ENCODE measurements at regions not wholly inside any gene's neighbourhood (a gene's known extent, or its start where the extent isn't known, plus 50 kb on each side); places are given as distances from the start of the nearest gene placed in this dataset.
"Not testable (repeated sequence)": the region's sequence is repeated elsewhere in the genome, so short reads cannot be mapped to it uniquely, and the experiment has no call there.

DNA sequence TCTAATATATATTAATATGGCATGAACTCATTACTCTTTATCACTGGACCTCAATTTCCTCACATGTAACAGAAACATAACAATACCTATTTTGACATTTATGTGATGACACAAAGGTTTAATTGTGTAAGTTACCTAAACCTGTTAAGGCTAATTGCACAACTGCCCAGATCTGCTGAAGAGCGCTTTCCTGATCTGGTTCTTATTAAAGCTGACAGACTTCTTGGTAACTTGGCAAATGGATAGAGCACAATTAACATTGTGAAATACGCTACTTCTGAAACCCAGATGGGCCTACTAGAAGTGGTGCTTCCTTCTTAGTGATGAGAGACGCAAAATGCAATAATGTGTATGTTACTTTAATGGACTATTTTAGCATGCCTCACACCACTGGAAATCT lies 1767.2 kb upstream of the RAG2 start:
- no peak for FAIRE-seq

DNA sequence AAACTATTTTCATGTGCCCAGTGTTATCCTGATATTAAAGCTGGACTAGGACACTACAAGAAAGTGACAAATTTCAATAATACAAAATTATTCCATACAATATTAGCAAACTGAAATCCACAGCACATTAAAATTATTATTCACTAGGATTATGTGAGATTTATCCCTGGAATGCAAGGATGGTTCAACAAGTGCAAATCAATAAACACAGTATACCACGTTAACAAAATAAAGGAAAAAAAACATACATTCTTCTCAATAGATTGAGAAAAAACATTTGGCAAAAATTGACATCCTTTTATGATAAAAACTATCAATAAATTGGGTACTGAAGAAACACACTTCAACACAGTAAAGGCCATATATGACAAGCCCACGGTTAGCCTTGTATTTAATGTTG lies 1758.2 kb upstream of the RAG2 start:
- no peak for FAIRE-seq

DNA sequence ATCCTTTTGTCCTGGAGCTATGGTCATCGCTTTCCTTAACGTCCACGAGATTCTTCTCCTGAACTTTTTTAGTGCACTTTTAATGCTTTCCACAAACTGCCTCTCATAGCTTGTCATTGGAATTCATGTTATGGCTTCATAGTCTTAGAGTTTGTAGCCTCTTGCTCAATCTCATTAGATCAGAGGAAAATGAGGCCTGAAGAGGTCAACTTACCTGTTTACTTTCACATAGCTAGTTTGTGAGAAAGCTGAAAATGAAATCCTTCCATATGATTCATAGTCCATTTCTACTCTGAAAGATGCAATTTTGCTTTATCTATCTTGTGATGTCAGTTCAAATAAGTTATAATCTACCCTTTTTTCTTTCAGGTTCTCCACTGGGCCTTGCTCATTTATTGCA lies 1747.2 kb upstream of the RAG2 start:
- no peak for FAIRE-seq

DNA sequence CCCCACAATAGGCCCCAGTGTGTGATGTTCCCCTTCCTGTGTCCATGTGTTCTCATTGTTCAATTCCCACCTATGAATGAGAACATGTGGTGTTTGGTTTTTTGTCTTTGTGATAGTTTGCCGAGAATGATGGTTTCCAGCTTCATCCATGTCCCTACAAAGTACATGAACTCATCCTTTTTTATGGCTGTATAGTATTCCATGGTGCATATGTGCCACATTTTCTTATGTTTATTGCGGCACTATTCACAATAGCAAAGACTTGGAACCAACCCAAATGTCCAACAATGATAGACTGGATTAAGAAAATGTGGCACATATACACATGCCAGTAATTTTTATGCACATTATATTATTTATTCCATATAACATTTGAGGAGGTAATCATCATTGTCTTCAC lies 1743.6 kb upstream of the RAG2 start:
- not testable (repeated sequence) for FAIRE-seq

DNA sequence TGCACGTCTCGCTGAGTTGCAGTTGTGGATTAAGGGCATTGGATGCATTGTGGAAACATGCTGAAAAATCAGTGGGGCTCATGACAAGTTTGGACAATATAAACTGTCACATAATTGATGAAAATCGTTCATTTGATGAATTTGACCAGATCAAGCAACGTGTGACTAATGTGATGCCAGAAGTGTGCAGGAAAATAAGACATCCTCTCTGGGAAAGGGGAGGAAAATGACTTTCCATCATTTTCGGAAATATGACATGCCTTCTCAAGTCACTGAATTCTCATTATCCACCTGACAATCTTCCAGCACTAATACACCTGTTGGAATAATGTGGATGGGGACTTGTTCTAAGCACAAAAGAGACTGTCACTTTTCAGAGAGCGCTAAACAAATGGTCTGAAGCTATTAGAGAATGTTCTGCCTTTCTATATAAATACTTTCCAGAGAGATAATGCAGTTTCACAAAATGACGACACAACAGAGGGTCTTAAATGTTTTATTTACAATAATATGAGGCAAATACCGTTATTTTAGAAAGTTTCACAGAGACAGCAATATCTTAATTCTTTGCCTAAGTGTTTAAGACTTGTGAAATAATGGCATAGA lies 1741.9 kb upstream of the RAG2 start:
- FAIRE-seq = no peak

- not testable (repeated sequence) for FAIRE-seq
Observed at GRCh38 chr11:38338022-38338421, 1740.0 kb upstream of the RAG2 start.

GRCh38 chr11:38332046-38332445 lies 1734.0 kb upstream of the RAG2 start:
- no peak for FAIRE-seq

GRCh38 chr11:38330578-38330977 lies 1732.5 kb upstream of the RAG2 start:
- no peak for FAIRE-seq

DNA sequence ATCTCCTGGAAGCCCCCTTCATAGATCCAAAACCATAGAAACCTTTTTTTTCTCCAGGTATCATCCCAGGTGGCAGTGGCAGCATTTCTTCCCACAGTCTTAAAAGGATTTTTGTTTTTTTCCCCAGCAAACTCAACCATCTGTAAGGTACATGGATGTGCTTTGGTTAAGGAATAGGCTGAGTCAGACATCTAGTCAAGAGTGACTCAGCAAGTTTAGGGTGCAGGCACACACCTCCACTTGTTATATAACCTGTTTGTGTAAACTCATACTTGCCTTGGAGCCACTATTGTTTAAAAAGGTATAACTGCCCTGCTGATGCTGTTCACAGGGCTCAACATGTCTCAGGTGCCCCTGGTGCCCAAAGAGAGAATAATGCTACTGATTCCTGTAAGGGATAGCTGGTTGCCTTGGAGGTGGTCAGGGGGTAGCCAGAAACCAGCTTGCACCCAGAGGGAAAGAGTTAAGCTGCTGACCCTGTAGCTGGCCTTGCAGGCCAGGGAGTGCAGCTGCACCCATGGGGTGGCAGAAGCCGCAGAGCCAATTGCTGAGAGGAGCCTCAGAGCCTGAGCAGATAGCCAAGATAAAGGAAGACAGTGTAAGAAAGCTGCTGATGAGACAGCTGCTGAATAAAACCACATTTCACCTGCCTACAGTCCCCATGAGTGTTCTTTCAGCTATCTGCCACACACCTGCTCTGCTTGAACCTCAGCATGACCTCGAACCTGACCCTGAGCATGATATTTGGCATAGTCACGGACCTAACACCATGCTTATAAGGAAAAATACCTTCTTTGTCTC lies 1726.1 kb upstream of the RAG2 start:
- FAIRE-seq = no peak

DNA sequence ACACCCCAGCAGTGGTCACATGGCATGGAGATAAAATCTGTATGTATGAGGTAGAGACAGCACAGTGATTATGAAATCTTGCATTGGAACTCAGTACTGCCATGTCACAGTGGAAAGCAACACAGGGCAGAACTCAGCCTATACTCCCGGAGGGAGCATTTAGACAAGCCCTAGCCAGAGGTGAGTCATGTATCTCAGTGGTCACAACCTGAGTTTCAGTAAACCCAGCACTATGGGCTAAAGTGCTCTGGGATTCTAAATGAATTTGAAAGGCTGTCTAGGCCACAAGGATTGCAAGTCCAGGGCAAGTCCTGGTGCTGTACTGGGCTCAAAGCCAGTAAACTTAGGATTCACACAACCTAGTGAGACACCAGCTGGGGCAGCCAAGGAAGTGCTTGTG lies 1717.1 kb upstream of the RAG2 start:
- FAIRE-seq = no peak

- no peak for FAIRE-seq
Observed at GRCh38 chr11:38307455-38307854, 1709.4 kb upstream of the RAG2 start.

GRCh38 chr11:38305682-38306081 lies 1707.6 kb upstream of the RAG2 start:
- no peak for FAIRE-seq

- FAIRE-seq = no peak
Observed at GRCh38 chr11:38304926-38305325, 1706.9 kb upstream of the RAG2 start.

- no peak for FAIRE-seq
Observed at GRCh38 chr11:38302564-38302963, 1704.5 kb upstream of the RAG2 start.

DNA sequence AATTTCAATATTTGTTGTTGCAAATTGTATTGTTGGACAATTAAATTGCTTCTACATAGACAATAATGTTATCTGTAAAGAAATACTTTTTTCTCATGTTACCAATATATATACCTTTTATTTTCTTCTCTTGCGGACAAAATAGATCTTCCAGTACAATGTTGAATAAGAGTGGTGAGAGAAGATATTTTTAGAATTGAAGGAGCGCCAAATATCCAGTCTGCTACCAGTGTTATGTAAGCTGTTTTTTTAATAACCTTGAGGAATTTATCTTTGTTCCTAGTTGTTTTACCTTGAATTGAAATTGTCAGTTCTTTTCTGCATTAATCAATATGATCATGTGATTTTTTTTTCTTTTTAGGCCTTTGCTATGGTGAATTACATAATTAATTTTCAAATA lies 1702.5 kb upstream of the RAG2 start:
- FAIRE-seq = no peak

DNA sequence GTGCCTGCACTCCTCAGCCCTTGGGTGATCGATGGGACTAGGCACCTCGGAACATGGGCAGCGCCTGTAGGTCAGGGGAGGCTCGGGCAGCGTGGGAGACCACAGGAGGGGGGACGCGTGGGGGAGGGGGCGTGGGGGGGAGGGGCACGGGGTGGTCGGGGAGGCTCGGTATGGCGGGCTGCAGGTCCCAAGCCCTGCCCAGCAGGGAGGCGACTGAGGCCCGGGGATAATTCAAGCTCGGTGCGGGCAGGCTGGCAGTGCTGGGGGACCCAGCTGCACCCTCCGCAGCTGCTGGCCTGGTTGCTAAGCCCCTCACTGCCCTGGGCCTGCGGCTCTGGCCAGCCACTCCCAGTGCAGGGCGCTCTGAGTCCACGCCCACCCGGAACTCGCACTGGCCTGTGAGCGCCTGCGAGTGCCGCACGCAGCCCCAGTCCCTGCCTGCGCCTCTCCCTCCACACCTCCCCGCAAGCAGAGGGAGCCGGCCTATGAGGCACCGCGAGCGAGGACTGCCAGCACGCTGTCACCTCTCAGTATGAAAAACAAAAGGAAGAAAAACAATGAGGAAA lies 1698.3 kb upstream of the RAG2 start:
- FAIRE-seq = no peak

GRCh38 chr11:38282718-38283117 lies 1684.7 kb upstream of the RAG2 start:
- FAIRE-seq = no peak

DNA sequence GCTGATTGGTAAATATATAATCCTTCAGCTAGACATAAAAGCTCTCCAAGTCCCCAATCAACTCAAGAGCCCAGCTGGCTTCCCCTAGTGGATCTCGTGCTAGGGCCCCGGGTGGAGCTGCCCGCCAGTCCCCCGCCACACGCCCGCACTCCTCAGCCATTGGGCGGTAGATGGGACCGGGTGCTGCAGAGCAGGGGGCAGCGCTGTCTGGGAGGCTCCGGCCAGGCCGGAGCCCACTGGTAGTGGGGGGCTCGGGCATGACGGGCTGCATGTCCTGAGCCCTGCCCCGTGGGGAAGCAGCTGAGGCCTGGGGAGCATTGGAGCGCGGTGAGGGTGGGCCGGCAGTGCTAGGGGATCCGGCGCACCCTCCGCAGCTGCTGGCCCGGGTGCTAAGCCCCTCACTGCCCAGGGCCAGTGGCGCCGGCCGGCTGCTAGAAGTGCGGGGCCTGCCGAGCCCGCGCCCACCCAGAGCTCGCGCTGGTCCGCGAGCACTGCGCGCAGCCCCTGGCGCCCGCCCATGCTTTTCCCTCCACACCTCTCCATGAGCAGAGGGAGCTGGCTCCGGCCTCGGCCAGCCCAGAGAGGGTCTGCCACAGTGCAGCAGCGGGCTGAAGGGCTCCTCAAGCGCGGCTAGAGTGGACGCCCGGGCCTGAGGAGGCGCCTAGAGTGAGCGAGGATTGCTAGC lies 1680.6 kb upstream of the RAG2 start:
- no peak for FAIRE-seq

DNA sequence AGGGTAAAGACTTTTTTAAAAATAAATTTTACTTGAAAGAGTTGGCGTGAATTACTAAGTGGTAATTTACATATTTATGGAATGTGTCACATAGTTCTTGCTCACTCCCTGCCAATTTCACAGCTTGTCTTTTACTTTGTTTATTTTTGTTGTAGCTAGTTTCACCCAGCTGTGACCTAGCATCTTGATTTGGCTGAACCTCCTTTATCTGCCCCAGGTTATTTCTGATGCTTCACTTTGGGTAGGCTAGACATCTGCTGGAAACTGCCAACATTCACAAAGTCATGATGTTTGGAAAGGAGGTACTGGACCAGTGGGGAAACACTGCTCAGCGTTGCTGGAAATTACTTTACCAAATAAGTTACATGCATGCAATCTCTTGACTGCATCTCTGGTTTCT lies 1676.0 kb upstream of the RAG2 start:
- no peak for FAIRE-seq

DNA sequence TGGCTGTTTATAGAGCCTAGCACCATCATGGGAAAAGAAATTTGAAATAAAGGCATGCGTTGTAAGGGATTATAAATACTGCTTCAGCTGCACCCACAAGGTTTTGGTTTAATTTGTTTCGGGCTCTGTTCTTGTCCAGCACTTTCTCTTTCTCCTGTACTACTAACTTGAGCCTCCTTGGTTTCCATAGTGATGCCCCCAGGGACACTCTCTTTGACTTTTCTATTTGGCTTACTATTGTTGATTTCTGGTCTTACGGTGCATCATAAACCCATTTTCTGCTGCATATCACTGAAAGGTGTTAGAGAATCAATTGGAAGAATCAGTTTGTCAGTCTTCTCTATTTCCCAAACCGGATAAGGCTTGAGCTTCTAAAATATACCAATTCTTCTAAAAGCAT lies 1674.3 kb upstream of the RAG2 start:
- no peak for FAIRE-seq

DNA sequence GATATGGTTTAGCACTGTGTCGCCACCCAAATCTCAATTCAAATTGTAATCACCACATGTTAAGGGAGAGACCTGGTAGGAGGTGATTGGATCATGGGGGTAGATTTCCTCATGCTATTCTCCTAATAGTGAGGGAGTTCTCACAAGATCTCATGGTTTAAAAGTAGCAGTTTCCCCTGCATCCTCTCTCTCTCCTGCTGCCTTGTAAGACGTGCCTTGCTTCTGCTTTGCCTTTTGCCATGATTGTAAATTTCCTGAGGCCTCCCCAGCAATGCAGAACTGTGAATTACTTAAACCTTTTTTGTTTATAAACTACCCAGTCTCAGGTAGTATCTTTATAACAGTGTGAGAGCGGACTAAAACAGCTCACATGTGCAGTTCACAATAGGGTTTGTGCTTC lies 1668.7 kb upstream of the RAG2 start:
- no peak for FAIRE-seq

- FAIRE-seq = no peak
Observed at GRCh38 chr11:38256436-38256835, 1658.4 kb upstream of the RAG2 start.

- no peak for FAIRE-seq
Observed at GRCh38 chr11:38254913-38255312, 1656.9 kb upstream of the RAG2 start.

- no peak for FAIRE-seq
Observed at GRCh38 chr11:38252620-38253019, 1654.6 kb upstream of the RAG2 start.

Data from G401.6 (cell line).